Fibroblast of the aortic adventitia (primary cell): ENCODE measurements at regions not wholly inside any gene's neighbourhood (a gene's known extent, or its start where the extent isn't known, plus 50 kb on each side); places are given as distances from the start of the nearest gene placed in this dataset.

Source experiments
- DNase-seq: peaks from one replicate; pipeline ENCODE4 v3.0.0-alpha.2; 2010; ENCODE audit warnings: low read depth
- H3K4me3 ChIP-seq: 2 replicates; pipeline ENCODE4 v1.5.1; 2011; ENCODE audit warnings: low read depth, mild to moderate bottlenecking, control low read depth, low read length, moderate library complexity
- TF ChIP-seq, protein P1 (sequence below): IDR thresholded peaks from 2 replicates; pipeline ENCODE4 v1.5.1; 2011; ENCODE audit warnings: mild to moderate bottlenecking, low read length, control low read depth, inconsistent platforms; ENCODE audit not compliant: insufficient read depth

DNA sequence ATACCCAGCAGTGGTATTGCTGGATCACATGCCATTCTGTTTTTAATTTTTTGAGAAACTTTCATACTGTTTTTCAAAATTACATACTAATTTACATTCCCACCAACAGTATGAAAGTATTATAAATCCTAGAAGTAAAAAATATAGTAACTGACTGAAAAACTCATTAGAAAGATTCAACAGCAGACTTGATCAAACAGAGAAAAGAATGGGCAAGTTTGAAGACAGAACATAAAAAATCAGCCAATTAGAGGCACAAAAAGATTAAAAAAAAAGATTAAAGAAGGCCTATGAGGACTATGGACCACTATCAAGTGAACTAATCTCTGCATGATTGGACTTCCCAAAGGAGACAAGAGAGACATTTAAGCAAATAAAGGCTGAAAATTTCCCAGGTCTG, 144.0 kb upstream of the GRIK2 start:
- no peak for DNase-seq
- TF ChIP-seq, protein P1, sequence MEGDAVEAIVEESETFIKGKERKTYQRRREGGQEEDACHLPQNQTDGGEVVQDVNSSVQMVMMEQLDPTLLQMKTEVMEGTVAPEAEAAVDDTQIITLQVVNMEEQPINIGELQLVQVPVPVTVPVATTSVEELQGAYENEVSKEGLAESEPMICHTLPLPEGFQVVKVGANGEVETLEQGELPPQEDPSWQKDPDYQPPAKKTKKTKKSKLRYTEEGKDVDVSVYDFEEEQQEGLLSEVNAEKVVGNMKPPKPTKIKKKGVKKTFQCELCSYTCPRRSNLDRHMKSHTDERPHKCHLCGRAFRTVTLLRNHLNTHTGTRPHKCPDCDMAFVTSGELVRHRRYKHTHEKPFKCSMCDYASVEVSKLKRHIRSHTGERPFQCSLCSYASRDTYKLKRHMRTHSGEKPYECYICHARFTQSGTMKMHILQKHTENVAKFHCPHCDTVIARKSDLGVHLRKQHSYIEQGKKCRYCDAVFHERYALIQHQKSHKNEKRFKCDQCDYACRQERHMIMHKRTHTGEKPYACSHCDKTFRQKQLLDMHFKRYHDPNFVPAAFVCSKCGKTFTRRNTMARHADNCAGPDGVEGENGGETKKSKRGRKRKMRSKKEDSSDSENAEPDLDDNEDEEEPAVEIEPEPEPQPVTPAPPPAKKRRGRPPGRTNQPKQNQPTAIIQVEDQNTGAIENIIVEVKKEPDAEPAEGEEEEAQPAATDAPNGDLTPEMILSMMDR, result no peak
- no peak overlapping the region for H3K4me3 ChIP-seq

DNA sequence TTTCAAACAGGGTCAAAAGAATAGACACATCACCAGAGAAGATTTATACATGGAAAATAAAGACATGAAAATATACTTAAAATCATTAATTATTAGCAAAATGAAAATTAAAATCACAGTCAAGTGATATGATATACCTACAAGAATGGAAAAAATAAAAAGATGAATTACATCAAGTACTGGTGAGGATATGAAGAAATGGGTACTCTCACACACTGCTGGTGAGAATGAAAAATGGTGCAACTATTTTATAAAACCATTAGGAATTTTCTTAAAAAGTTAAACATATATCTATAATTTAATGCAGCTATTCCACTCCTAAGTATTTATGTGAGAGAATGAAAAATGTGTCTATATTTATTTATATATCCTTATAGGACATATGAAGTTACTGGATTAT, 136.3 kb upstream of the GRIK2 start:
- no peak overlapping the region for H3K4me3 ChIP-seq
- TF ChIP-seq, protein P1, result no peak
- DNase-seq, result no peak

DNA sequence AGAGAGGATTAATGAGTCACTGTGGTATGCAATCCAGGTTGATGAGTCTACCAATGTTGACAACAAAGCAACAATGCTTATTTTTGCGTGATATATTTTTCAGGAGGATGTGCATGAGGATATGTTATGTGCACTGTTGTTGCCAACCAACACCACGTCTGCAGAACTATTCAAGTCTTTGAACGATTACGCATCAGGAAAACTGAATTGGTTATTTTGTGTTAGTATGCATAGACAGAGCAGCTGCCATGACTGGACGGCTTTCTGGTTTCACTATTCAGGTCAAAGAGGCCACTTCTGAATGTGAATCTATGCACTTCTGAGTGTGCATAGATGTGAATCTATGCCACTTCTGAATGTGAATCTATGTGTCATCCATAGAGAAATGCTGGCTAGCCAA, 134.0 kb upstream of the GRIK2 start:
- no peak overlapping the region for H3K4me3 ChIP-seq
- TF ChIP-seq, protein P1, result no peak
- DNase-seq, result no peak

DNA sequence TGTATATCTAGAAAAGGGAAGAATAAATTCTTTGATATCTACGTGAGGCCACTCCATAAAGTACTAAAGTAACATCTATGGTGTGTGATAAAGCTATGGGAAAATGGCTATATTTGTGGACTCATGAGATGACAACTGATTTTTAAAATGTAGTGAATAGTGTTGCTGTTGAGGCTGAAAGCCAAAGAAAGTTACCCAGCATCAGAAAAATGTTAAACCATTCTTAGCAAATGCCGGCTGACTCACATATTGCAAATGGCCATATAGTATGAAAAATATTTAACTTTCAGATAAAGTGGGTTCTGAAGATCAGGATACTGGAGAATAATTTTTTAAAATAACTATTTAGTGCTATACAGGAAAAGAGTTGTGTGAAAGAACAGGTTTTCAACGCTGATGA, 129.9 kb upstream of the GRIK2 start:
- DNase-seq, result no peak

DNA sequence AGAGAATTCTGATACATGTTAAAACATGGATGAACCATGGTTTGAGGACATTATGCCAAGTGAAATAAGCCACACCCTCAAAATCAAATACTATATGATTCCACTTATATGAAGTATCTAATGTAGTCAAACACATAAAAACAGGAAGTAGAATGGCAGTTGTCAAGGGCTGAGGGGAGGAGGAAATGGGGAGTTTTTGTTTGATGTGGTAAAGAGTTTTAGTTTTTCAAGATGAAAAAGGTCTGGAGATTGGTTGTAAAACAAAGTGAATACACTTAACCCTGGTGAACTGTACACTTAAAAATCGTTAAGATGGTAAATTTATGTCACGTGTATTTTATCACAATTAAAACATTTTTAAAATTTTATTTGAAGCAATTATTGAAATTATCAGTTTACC, 127.4 kb upstream of the GRIK2 start:
- DNase-seq, result no peak
- no peak overlapping the region for H3K4me3 ChIP-seq
- TF ChIP-seq, protein P1, result no peak

More for the DNA sequence above, 129.9 kb upstream of the GRIK2 start:
- H3K4me3 ChIP-seq, result no peak overlapping the region
- TF ChIP-seq, protein P1, result no peak

DNA sequence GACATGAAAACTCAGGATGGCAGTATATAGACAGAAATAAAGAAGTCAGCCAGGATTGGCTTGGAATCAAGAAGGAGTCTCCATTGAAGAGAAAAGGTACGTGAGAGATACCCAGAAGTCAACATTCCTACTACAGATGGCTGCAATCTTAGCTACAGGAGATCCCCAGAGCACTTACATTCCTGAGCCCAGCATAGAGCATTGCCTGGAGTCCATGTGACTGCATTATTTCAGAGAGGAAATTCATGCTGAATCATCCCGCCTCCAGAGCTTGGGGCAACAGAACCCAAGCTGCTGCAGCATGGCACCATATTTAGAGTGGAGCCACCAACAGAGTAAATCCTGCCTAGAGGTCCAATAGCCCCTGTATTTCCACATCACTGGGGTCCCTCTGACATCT, 125.0 kb upstream of the GRIK2 start:
- no peak overlapping the region for H3K4me3 ChIP-seq
- TF ChIP-seq, protein P1, result no peak
- no peak for DNase-seq

DNA sequence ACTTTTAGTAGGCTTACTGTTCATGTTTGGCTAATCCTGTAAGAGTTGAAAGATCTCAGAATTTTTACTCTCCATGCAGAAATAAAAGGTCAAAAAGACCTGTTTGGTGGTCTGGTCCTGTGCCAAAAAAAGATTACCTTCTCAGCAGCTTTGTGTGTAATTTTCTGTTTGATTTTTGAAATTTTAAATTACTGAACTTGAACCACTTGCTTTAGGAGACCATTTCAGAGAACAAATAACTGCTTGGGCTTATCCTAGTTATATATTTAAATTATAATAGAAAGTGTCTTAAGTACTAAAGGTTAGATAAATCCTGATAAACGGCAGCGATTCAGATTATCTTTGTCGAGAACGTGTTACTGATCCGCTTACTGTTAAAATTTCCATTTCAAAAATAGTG, 118.3 kb upstream of the GRIK2 start:
- DNase-seq, result no peak
- no peak overlapping the region for H3K4me3 ChIP-seq
- TF ChIP-seq, protein P1, result no peak
